CMK (cell line): ENCODE measurements at regions not wholly inside any gene's neighbourhood (a gene's known extent, or its start where the extent isn't known, plus 50 kb on each side); places are given as distances from the start of the nearest gene placed in this dataset.
"Not testable (repeated sequence)": the region's sequence is repeated elsewhere in the genome, so short reads cannot be mapped to it uniquely, and the experiment has no call there.

Experiments
- DNase-seq: peaks from one replicate; pipeline ENCODE4 v3.0.0-alpha.2; 2010; ENCODE audit warnings: low read depth

DNA sequence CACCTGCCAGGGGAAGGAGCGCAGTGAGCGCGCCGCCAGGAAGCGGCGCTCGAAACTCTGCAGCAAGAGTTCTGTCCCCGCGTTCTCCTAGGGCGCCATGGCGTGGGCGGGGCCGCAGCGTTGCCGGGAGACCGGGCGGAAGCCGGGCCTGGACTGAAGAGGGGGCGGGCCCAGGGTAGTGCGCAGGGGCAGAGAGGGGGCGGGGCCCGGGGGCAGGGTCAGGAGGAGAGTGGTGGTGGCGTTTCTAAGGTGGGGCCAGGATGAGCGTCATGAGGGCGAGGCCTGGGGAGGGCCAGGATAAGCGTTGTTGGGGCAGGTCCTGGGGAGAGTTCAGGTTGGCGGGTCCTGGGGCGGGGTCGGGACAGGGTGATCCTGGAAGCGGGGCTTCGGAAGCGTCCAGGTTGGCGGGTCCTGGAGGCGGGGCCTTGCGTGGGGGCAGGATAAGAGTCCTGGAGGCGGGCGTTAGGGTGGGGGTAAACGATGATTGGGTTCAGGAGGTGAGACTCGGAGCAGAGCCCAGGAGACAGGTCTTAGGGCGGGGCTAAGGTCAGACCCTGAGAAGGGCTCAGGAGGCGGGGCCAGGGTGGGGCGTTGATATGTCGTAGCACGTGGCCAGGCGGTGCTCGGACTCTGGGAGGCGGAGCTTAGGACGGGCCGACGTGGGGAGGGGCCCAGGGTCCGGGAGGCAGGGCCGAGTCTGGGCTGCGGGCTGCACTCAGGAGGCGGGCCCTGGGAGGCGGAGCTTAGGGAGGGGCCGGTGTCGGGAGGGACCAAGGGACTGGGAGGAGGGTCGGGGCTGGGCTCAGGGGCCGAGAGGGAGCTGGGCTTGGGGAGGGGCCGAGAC lies 189.4 kb downstream of the ADRA2C start:
- DNase-seq, result peak; percentile 91

GRCh38 chr4:3956165-3956867 lies 190.1 kb downstream of the ADRA2C start:
- DNase-seq, result not testable (repeated sequence)

DNA sequence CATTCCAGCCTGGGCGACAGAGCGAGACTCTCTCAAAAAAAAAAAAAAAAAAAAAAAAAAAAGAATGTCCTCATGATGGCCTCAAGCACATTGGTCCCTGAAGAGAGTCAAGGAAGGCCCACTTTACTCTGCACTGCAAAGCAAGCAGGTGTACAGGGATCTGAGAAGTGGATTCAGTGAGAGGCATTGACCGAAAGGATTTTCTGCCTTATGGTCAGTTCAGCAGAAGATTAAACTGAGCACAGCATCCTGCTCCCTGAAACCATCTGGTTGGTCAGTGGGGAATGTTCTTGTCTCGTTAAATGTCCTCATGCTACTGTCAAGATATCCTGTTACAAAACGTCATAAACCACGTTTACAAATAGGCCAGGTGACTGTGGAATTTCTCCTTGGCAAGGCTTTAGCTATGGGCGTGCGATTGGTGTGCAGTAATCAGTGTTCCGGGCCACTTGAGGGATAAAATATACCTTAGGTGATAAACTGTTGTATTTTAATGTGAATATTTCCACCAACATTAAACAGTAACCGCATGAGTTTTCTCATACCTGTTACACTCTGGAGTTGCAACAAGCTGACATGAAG lies 195.0 kb downstream of the ADRA2C start:
- DNase-seq, result not testable (repeated sequence)

DNA sequence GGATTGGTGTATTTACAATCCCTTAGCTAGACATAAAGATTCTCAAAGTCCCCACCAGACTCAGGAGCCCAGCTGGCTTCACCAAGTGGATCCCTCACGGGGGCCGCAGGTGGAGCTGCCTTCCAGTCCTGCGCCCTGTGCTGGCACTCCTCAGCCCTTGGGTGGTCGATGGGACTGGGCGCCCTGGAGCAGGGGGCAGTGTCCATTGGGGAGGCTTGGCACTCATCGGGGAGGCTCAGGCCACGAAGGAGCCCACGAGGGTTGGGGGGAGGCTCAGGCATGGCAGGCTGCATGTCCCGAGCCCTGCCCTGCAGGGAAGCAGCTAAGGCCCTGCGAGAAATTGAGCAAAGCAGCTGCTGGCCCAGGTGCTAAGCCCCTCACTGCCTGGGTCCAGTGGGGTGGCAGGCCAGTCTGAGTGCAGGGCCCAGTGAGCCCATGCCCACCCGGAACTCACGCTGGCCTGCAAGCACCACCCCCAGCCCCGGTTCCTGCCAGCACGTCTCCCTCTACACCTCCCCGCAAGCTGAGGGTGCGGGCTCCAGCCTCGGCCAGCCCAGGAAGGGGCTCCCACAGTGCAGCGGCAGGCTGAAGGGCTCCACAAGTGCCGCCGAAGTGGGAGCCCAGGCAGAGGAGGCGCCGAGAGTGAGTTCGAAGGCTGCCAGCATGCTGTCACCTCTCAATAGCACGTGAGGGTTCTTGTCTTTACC lies 198.5 kb downstream of the ADRA2C start:
- not testable (repeated sequence) for DNase-seq

DNA sequence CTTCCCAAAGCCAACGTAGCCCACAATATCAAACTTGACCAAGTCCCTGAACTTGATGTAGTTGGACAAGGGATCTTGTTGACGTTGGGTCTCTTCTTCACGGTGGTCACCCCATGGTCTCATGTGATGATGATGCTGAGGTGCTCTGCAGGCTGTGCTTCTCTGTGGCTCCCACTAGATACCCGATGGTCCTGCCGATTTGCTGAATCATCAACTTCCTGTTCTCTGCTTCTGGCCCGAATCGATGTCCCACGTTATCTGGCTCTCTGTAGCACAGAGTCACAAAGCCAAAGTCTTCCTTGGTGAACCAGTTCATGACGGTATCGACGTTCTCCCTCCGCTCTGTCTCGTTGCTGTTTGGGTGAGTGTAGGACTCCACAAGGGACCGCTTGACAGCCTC lies 201.0 kb downstream of the ADRA2C start:
- DNase-seq, result not testable (repeated sequence)

DNA sequence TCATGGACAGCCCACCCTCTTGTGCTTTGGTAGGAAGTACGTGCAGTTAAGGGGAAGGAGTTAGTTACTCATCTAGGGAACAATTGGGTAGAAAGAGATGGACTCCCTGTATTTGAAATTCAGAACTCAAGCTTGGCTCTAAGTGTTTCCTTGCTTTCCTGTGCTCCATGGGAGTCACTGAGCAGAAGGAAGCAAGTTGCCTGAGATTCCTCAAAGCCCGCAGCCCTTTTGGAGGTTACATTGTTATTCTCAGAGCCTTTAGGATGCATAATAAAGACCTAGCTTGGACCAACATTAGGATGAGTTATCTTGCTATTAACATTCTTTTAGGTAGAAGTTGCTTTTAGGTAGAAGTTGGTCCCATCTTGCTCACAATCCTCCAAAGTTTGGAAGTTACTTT lies 206.4 kb downstream of the ADRA2C start:
- DNase-seq, result not testable (repeated sequence)

GRCh38 chr4:3973581-3974200 lies 207.5 kb downstream of the ADRA2C start:
- peak; percentile 39 for DNase-seq

GRCh38 chr4:3983518-3984125 lies 217.4 kb downstream of the ADRA2C start:
- DNase-seq, result not testable (repeated sequence)

GRCh38 chr4:3984796-3985195 lies 218.6 kb downstream of the ADRA2C start:
- not testable (repeated sequence) for DNase-seq

GRCh38 chr4:3986412-3986811 lies 220.2 kb downstream of the ADRA2C start:
- not testable (repeated sequence) for DNase-seq

DNA sequence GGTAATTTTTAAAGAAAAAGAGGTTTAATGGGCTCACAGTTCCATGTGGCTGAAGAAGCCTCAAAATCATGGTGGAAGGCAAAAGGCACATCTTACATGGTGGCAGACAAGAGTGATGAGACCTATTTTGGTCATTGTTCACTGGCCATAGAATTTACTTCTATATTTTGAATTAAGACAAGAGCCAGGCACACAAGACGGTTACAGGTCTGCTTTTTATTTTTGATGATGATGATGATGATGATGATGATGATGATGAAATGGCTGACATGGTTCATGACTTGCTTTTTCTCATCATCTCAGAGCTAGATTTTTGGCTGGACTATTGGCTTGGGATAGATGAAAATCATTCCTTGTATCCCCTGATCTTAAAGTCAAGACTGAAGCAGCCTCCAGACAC lies 229.3 kb downstream of the OTOP1 start:
- not testable (repeated sequence) for DNase-seq

DNA sequence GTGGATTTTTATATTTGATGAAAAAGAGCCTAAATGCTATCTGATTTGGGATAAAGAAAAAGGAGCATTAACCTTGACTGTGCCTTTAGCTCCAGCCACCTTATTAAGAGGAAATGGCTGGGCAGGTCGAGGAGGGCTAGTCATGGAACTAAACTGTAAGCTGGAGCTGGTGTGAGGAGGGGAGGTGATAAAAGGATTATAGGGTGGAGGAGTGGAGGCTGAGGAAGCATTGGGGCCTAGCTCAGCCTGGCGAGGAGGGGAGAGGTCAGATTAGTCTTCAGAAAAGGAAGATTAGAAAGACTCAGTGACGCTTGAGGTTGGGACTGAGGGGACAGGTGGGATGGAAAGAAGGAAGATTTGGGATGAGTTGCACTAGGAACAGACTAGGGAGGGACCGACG lies 222.7 kb downstream of the OTOP1 start:
- DNase-seq, result not testable (repeated sequence)

DNA sequence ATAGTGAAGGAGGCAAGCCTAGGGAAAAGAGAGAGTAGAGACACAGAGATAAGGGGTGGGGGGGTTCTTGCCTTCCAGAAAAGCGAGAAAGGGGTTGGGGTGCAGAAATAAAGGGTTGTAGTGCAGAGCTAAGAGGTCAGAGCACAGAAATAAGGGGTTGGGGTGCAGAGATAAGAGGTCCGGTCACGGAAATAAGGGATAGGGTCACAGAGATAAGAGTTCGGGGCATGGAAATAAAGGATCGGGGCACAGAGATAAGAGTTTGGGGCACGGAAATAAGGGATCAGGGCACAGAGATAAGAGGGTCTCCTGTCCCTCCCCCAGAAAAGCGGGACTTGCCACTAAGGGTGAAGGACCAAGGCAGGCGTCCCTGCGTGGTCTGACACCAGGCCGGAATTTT lies 222.0 kb downstream of the OTOP1 start:
- peak; percentile 52 for DNase-seq

DNA sequence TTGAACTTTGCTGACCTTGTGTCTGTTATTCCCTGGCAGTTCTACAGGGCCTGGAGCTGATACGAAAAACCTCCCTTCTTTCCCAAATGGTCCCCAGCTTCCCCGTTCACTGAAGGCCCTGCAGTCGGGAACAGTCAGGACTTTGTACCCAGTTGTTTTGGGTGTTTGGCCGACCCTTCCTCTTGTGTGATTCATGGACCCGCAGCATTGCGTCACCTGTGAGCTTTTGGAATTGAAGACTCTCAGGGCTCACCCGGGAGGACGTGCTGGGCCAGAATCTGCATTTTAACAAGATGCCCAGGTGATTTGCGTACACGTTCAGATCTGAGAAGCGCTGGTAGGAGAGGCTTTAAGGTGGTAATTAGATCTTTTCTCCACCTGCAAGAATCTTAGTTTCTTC lies 220.4 kb downstream of the OTOP1 start:
- not testable (repeated sequence) for DNase-seq

DNA sequence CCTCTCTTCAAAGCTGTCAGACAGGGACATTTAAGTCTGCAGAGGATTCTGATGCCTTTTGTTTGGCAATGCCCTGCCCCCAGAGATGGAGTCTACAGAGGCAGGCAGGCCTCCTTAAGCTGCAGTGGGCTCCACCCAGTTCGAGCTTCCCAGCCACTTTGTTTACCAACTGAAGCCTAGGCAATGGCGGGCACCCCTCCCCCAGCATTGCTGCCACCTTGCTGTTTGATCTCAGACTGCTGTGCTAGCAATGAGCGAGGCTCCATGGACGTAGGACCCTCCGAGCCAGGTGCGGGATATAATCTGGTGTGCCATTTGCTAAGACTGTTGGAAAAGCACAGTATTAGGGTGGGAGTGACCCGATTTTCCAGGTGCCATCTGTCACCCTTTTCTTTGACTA lies 207.7 kb downstream of the OTOP1 start:
- not testable (repeated sequence) for DNase-seq

GRCh38 chr4:4021161-4021560 lies 205.6 kb downstream of the OTOP1 start:
- DNase-seq, result not testable (repeated sequence)

DNA sequence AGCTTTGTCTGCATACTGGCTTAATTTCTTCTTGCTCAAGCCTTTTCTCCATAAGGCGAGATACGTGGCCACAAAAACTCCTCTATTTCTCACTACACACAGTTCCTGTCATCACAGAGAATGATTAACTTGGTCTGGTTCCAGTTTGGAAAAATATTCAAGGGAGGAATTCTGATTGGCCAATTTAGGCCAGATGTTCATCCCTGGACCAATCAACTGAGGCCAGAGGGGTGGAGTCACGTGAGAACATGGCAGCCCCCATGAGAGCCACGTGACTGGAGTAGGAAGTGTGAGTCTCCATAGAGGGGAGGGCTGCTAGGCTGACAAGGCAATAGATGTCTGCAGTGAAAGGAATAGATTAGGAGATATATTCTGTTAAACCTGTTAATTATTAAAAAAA lies 200.0 kb downstream of the OTOP1 start:
- DNase-seq, result peak; percentile 24

GRCh38 chr4:4028752-4029151 lies 198.0 kb downstream of the OTOP1 start:
- DNase-seq, result not testable (repeated sequence)

- not testable (repeated sequence) for DNase-seq
These were observed 196.2 kb downstream of the OTOP1 start for GRCh38 chr4:4030509-4030908.

- not testable (repeated sequence) for DNase-seq
These were observed 195.1 kb downstream of the OTOP1 start for GRCh38 chr4:4031446-4032135.

DNA sequence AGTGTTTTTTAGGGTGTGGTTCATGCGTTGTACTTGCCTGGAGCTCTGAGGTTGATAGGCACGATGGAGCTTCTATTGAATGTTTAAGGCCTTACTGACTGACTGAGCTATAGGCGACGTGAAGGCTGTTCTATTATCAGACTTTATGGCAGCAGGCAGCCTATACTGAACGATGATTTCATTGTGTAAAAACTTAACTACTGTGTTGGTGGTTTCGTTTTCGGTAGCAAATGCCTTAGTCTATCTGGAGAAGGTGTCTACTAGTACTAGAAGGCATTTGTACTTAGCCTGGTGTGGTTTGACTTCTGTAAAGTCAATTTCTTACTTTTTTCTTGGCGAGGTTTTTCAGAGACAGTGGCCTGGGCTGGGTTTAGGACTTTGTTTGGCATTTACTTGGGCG lies 194.4 kb downstream of the OTOP1 start:
- DNase-seq, result not testable (repeated sequence)
